ENCODE measurements at regions not wholly inside any gene's neighbourhood (a gene's known extent, or its start where the extent isn't known, plus 50 kb on each side); places are given as distances from the start of the nearest gene placed in this dataset.

DNA sequence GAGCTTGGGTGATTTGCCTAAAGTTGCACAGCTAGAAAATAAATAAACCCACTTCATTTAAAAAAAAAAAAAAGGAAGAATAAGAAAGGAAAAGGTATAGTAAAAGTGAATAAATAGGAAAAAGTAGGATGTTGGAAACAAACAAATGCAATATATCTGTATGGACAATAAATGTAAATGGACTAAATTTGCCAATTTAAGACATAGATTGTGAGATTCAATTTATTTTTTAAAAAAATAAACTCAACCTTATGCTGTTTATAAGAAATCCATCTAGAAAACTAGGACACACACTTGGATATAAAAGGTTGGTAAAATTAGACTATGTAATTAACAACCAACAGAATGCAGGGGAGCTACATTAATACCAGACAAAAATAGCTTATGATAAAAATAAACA is 300.0 kb downstream of the AJAP1 start:
- no peaks in the 10 kb centered on the region for H3K4me1 Mint-ChIP-seq
- no peaks in the 10 kb centered on the region for H3K36me3 Mint-ChIP-seq (ENCODE audit: low read depth)
- TF ChIP-seq, protein P1, sequence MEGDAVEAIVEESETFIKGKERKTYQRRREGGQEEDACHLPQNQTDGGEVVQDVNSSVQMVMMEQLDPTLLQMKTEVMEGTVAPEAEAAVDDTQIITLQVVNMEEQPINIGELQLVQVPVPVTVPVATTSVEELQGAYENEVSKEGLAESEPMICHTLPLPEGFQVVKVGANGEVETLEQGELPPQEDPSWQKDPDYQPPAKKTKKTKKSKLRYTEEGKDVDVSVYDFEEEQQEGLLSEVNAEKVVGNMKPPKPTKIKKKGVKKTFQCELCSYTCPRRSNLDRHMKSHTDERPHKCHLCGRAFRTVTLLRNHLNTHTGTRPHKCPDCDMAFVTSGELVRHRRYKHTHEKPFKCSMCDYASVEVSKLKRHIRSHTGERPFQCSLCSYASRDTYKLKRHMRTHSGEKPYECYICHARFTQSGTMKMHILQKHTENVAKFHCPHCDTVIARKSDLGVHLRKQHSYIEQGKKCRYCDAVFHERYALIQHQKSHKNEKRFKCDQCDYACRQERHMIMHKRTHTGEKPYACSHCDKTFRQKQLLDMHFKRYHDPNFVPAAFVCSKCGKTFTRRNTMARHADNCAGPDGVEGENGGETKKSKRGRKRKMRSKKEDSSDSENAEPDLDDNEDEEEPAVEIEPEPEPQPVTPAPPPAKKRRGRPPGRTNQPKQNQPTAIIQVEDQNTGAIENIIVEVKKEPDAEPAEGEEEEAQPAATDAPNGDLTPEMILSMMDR (IDR thresholded peaks at IDR 0.05; ENCODE audit: unreplicated experiment in 3 of 3): no peak
- peaks cover 26% of the 10 kb centered on the region for H3K27me3 Mint-ChIP-seq (ENCODE audit: low read depth)
- H3K4me3 Mint-ChIP-seq: no peak overlapping the region
- no peak overlapping the region for H3K27ac Mint-ChIP-seq
- peaks cover 30% of the 10 kb centered on the region for H3K9me3 Mint-ChIP-seq

DNA sequence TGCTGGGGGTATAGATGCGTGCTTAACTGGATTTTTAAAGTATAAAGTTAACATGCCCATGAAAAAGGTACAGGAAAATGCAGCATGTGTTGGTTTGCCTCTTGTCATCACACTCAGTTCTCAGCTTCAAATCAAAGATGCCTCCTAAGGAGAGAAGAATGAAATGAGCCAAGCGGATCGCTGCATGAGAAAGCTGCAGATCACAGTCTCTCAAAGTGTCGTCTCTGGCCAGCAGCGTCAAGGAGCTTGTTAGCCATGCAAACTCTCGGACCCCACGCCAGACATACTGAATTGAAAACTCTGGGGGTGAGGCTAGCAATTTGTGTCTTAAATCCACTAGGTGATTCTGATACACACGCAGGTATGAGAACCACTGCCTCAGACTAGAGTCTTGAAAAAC is 297.2 kb downstream of the AJAP1 start:
- H3K27ac Mint-ChIP-seq: no peak overlapping the region
- peaks cover 25% of the 10 kb centered on the region for H3K27me3 Mint-ChIP-seq (ENCODE audit: low read depth)
- TF ChIP-seq, protein P1 (IDR thresholded peaks at IDR 0.05; ENCODE audit: unreplicated experiment in 3 of 3): no peak
- H3K4me1 Mint-ChIP-seq: peaks cover 8% of the 10 kb centered on the region
- H3K36me3 Mint-ChIP-seq (ENCODE audit: low read depth): no peaks in the 10 kb centered on the region
- no peak overlapping the region for H3K4me3 Mint-ChIP-seq
- peaks cover 28% of the 10 kb centered on the region for H3K9me3 Mint-ChIP-seq

DNA sequence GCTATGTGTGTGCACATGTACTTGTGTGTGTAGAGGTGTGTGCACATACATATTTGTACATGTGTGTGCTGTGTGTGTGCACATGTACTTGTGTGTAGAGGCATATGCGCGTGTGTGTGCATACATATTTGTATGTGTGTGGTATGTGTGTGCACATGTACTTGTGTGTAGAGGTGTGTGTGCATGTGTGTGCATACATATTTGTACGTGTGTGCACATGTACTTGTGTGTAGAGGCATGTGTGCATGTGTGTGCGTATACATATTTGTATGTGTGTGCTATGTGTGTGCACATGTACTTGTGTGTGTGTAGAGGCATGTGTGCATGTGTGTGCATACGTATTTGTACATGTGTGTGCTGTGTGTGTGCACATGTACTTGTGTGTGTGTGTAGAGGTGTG is 291.9 kb downstream of the AJAP1 start:
- H3K4me1 Mint-ChIP-seq: peaks cover 14% of the 10 kb centered on the region
- peaks cover 5% of the 10 kb centered on the region for H3K9me3 Mint-ChIP-seq
- TF ChIP-seq, protein P1 (IDR thresholded peaks at IDR 0.05; ENCODE audit: unreplicated experiment in 3 of 3): no peak
- peaks cover 47% of the 10 kb centered on the region for H3K27me3 Mint-ChIP-seq (ENCODE audit: low read depth)
- H3K4me3 Mint-ChIP-seq: no peak overlapping the region
- H3K36me3 Mint-ChIP-seq (ENCODE audit: low read depth): no peaks in the 10 kb centered on the region
- H3K27ac Mint-ChIP-seq: no peak overlapping the region

DNA sequence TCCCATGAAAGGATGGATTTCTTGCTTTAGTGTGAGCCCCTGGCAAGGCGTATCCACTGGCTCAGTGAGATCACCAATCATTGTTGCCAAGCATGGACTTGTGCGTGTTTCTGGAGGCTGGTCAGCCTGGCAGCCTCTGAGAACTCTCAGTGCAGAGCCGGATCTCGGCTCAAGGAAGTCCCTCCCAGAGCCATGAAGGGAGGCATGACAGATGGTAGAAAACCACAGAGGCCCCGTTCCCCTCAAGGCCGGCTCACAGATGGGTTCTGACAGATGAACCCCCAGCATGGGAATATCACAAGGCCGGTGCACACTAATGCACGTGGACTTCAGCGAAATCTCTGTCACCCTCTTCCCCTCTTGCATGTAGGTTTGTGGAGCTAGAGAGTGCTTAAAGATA is 290.5 kb downstream of the AJAP1 start:
- H3K36me3 Mint-ChIP-seq (ENCODE audit: low read depth): no peaks in the 10 kb centered on the region
- peaks cover 14% of the 10 kb centered on the region for H3K4me1 Mint-ChIP-seq
- no peak overlapping the region for H3K27ac Mint-ChIP-seq
- TF ChIP-seq, protein P1 (IDR thresholded peaks at IDR 0.05; ENCODE audit: unreplicated experiment in 3 of 3): no peak
- H3K27me3 Mint-ChIP-seq (ENCODE audit: low read depth): peaks cover 43% of the 10 kb centered on the region
- H3K4me3 Mint-ChIP-seq: no peak overlapping the region
- peaks cover 5% of the 10 kb centered on the region for H3K9me3 Mint-ChIP-seq

DNA sequence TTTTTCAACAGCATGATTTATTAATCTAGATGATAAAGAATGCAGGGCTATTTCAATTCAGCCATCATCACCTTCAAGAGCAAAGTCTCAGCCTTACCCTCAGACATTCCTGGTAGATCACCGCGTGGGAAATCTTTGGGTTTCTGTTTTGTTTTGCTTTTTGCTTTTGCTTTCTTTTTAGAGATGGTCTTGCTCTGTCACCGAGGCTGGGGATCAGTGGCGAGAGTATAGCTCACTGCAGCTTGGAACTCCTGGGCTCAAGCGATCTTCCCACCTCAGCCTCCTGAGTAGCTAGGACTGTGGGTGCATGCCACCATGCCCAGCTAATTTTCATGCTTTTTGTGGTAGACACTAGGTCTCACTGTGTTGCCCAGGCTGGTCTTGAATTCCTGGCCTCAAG is 289.7 kb downstream of the AJAP1 start:
- Mint-ChIP-seq H3K4me1 (peaks cover 14% of the 10 kb centered on the region), H3K9me3 (peaks cover 11% of the 10 kb centered on the region), H3K36me3 (ENCODE audit: low read depth) (no peaks in the 10 kb centered on the region), H3K27me3 (ENCODE audit: low read depth) (peaks cover 37% of the 10 kb centered on the region), H3K27ac (no peak overlapping the region), H3K4me3 (no peak overlapping the region)
- TF ChIP-seq, protein P1 (IDR thresholded peaks at IDR 0.05; ENCODE audit: unreplicated experiment in 3 of 3): no peak

DNA sequence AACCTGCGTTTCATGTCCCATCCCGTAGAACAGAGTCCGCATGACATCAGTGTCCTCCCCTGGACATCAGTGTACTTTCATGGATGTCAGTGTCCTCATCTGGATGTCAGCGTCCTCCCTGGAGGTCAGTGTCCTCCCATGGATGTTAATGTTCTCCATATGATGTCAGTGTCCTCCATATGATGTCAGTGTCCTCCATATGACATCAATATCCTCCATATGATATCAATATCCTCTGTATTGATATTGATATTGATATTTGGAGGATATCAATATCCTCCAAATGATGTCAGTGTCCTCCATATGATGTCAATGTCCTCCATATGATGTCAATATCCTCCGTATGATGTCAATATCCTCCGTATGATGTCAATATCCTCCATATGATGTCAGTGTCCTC is 284.9 kb downstream of the AJAP1 start:
- peaks cover 6% of the 10 kb centered on the region for H3K4me1 Mint-ChIP-seq
- H3K9me3 Mint-ChIP-seq: peaks cover 11% of the 10 kb centered on the region
- H3K27me3 Mint-ChIP-seq (ENCODE audit: low read depth): peaks cover 32% of the 10 kb centered on the region
- TF ChIP-seq, protein P1 (IDR thresholded peaks at IDR 0.05; ENCODE audit: unreplicated experiment in 3 of 3): no peak
- no peak overlapping the region for H3K4me3 Mint-ChIP-seq
- no peaks in the 10 kb centered on the region for H3K36me3 Mint-ChIP-seq (ENCODE audit: low read depth)
- H3K27ac Mint-ChIP-seq: no peak overlapping the region
